GM23338 (cell line): ENCODE measurements at regions not wholly inside any gene's neighbourhood (a gene's known extent, or its start where the extent isn't known, plus 50 kb on each side); places are given as distances from the start of the nearest gene placed in this dataset.

Experiments used
- CTCF ChIP-seq, 2 experiments: fragments of 200-600 bp in 1 of 2; sonication (generic) in 1 of 2; conservative IDR thresholded peaks; 2 replicates each; pipeline versions ENCODE4 v1.5.1 to v1.6.1; 2016 to 2017; ENCODE audit warnings: antibody characterized with exemption in 2 of 2, low read depth in 2 of 2, mild to moderate bottlenecking in 2 of 2, moderate library complexity in 1 of 2
- EZH2 ChIP-seq: fragments of 200-600 bp; sonication (generic); IDR thresholded peaks from one replicate; pipeline ENCODE4 v1.8.0; 2017; ENCODE audit warnings: antibody characterized with exemption, mild to moderate bottlenecking, low read depth; ENCODE audit not compliant: unreplicated experiment

- TF ChIP-seq CTCF (conservative IDR thresholded peaks at IDR 0.05; ENCODE audit: low read depth in 2 of 2) (no peak), EZH2 (no peak)
Measured at GRCh38 chr4:54417476-54417875, 188.4 kb downstream of the PDGFRA start.
